GM23248 (cell line): ENCODE measurements at regions not wholly inside any gene's neighbourhood (a gene's known extent, or its start where the extent isn't known, plus 50 kb on each side); places are given as distances from the start of the nearest gene placed in this dataset.

Experiments used
- DNase-seq: peaks from one replicate; pipeline ENCODE4 v3.0.0-alpha.2; 2015
- H2AFZ ChIP-seq: fragments of 200-600 bp; sonication (generic); 2 replicates; pipeline ENCODE4 v1.6.1; 2016; ENCODE audit warnings: antibody characterized with exemption
- H3F3A ChIP-seq: fragments of 200-600 bp; sonication (generic); 2 replicates; pipeline ENCODE4 v1.6.1; 2016; ENCODE audit warnings: mild to moderate bottlenecking, antibody characterized with exemption, mixed run types; ENCODE audit not compliant: insufficient read depth
- H3K27ac ChIP-seq: fragments of 200-600 bp; sonication (generic); 2 replicates; pipeline ENCODE4 v1.5.1; 2016; ENCODE audit warnings: mild to moderate bottlenecking
- H3K27me3 ChIP-seq: fragments of 200-600 bp; sonication (generic); replicated peaks from 2 replicates; pipeline ENCODE4 v1.6.1; 2016; ENCODE audit warnings: mild to moderate bottlenecking; ENCODE audit not compliant: insufficient read depth
- H3K36me3 ChIP-seq: fragments of 200-600 bp; sonication (generic); 2 replicates; pipeline ENCODE4 v1.6.1; 2016; ENCODE audit warnings: low read depth, mild to moderate bottlenecking
- H3K4me1 ChIP-seq: fragments of 200-600 bp; sonication (generic); 2 replicates; pipeline ENCODE4 v1.6.1; 2016; ENCODE audit warnings: mild to moderate bottlenecking; ENCODE audit not compliant: insufficient read depth
- H3K4me2 ChIP-seq: fragments of 200-600 bp; sonication (generic); one replicate; pipeline ENCODE4 v1.6.1; 2016; ENCODE audit warnings: mild to moderate bottlenecking; ENCODE audit not compliant: unreplicated experiment
- H3K4me3 ChIP-seq: fragments of 200-600 bp; sonication (generic); 2 replicates; pipeline ENCODE4 v1.5.1; 2016; ENCODE audit warnings: mild to moderate bottlenecking
- H3K79me2 ChIP-seq: fragments of 200-600 bp; sonication (generic); 2 replicates; pipeline ENCODE4 v1.6.1; 2016; ENCODE audit warnings: mild to moderate bottlenecking; ENCODE audit not compliant: insufficient read depth
- H3K9ac ChIP-seq: fragments of 200-600 bp; sonication (generic); 2 replicates; pipeline ENCODE4 v1.6.1; 2016; ENCODE audit warnings: mild to moderate bottlenecking
- H3K9me2 ChIP-seq: fragments of 200-600 bp; sonication (generic); 2 replicates; pipeline ENCODE4 v1.6.1; 2016; ENCODE audit warnings: mixed run types, mild to moderate bottlenecking, moderate library complexity; ENCODE audit not compliant: insufficient read depth
- H3K9me3 ChIP-seq: fragments of 200-600 bp; sonication (generic); one replicate; pipeline ENCODE4 v1.6.1; 2017; ENCODE audit warnings: low read depth
- H4K20me1 ChIP-seq: fragments of 200-600 bp; sonication (generic); 2 replicates; pipeline ENCODE4 v1.6.0; 2016; ENCODE audit not compliant: insufficient read depth
- EZH2 ChIP-seq: fragments of 200-600 bp; sonication (generic); IDR thresholded peaks from 2 replicates; pipeline ENCODE4 v1.6.1; 2018; ENCODE audit warnings: antibody characterized with exemption, mild to moderate bottlenecking; ENCODE audit not compliant: insufficient read depth, poor library complexity, severe bottlenecking
- EZH2phosphoT487 ChIP-seq: fragments of 200-600 bp; sonication (generic); IDR thresholded peaks from 2 replicates; pipeline ENCODE4 v1.6.1; 2018; ENCODE audit warnings: antibody characterized with exemption, moderate library complexity, mild to moderate bottlenecking, low read depth; ENCODE audit not compliant: insufficient read depth
- WGBS, 2 experiments: methylation state at CpG; one replicate each; pipeline ENCODE4 v1.1.6; 2015 to 2017; ENCODE audit warnings: low lambda C conversion rate in 2 of 2, low coverage in 1 of 2; ENCODE audit errors: missing lambda C conversion rate in 2 of 2; 5-methylcytosine and 5-hydroxymethylcytosine counted together
- in situ Hi-C: fragments of 300-500 bp; cut with MboI; formaldehyde crosslinking; loops from 2 replicates; pipeline ENCODE4 v1.15.0; 2020

- H3K9me3 ChIP-seq, result no peaks in the 10 kb centered on the region
- no peak overlapping the region for H3K27ac ChIP-seq
- no peak for TF ChIP-seq EZH2
- DNase-seq, result no peak
- in situ Hi-C loops, result no loop called here
- no peak overlapping the region for H2AFZ ChIP-seq
- H3K4me2 ChIP-seq, result no peak overlapping the region
- WGBS, 2 experiments, result 5 to 8% methylated on average over 4 of the region's 4 CpGs
- H3K4me3 ChIP-seq, result no peak overlapping the region
- no peaks in the 10 kb centered on the region for H3K79me2 ChIP-seq
- H3K9me2 ChIP-seq, result no peaks in the 10 kb centered on the region
- H3K9ac ChIP-seq, result no peak overlapping the region
- no peaks in the 10 kb centered on the region for H3K27me3 ChIP-seq
- no peaks in the 10 kb centered on the region for H3K36me3 ChIP-seq
- no peaks in the 10 kb centered on the region for H3K4me1 ChIP-seq
- H3F3A ChIP-seq, result no peaks in the 10 kb centered on the region
- no peaks in the 10 kb centered on the region for H4K20me1 ChIP-seq
Measured at GRCh38 chr5:12354686-12355085, 450.4 kb upstream of the CTNND2 start.

GRCh38 chr5:12343558-12343957, 439.3 kb upstream of the CTNND2 start:
- H4K20me1 ChIP-seq, result no peaks in the 10 kb centered on the region
- H3K4me2 ChIP-seq, result no peak overlapping the region
- H2AFZ ChIP-seq, result no peak overlapping the region
- no peaks in the 10 kb centered on the region for H3K4me1 ChIP-seq
- no peaks in the 10 kb centered on the region for H3K36me3 ChIP-seq
- no peaks in the 10 kb centered on the region for H3K27me3 ChIP-seq
- no peak overlapping the region for H3K27ac ChIP-seq
- H3K9me2 ChIP-seq, result no peaks in the 10 kb centered on the region
- no peaks in the 10 kb centered on the region for H3K9me3 ChIP-seq
- no peak overlapping the region for H3K4me3 ChIP-seq
- no peak for DNase-seq
- no peaks in the 10 kb centered on the region for H3F3A ChIP-seq
- H3K9ac ChIP-seq, result no peak overlapping the region
- in situ Hi-C loops, result no loop called here
- no peaks in the 10 kb centered on the region for H3K79me2 ChIP-seq
- WGBS, 2 experiments, result 28 to 30% methylated on average over 3 of the region's 3 CpGs
- no peak for TF ChIP-seq EZH2phosphoT487
- no peak for TF ChIP-seq EZH2

DNA sequence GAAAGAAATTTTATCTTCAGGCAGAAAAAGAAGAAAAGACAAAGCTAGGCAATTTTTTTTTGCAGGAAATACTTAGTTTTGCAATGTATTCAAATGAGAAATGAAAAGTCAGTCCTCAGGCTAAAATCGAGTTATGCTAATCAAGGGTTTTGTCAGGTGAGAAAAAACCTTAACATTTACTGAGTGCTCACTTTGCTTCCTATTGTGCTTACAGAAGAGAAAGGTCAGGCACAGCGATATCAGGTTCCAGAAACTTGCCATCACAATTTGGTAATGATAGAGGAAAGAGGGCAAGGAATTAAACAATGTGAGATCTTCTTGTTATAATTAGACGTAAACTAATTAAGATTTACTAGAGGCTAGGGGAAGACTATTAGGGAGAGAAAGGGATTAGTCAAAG, 431.7 kb upstream of the CTNND2 start:
- Histone ChIP-seq H3K9ac (no peak overlapping the region), H3K4me2 (no peak overlapping the region), H3F3A (no peaks in the 10 kb centered on the region), H3K9me3 (no peaks in the 10 kb centered on the region), H3K27me3 (no peaks in the 10 kb centered on the region), H2AFZ (no peak overlapping the region), H3K4me3 (no peak overlapping the region), H3K9me2 (no peaks in the 10 kb centered on the region), H3K27ac (no peak overlapping the region), H4K20me1 (no peaks in the 10 kb centered on the region), H3K79me2 (no peaks in the 10 kb centered on the region), H3K4me1 (no peaks in the 10 kb centered on the region), H3K36me3 (no peaks in the 10 kb centered on the region)
- 15 to 17% methylated on average over 3 of the region's 3 CpGs for WGBS, 2 experiments
- TF ChIP-seq EZH2 (no peak), EZH2phosphoT487 (no peak)
- no peak for DNase-seq
- in situ Hi-C loops, result no loop called here

GRCh38 chr5:12332480-12332879, 428.2 kb upstream of the CTNND2 start:
- Histone ChIP-seq H3K27ac (no peak overlapping the region), H3F3A (no peaks in the 10 kb centered on the region), H3K9me3 (no peaks in the 10 kb centered on the region), H2AFZ (no peak overlapping the region), H3K79me2 (no peaks in the 10 kb centered on the region), H4K20me1 (no peaks in the 10 kb centered on the region), H3K36me3 (no peaks in the 10 kb centered on the region), H3K4me2 (no peak overlapping the region), H3K27me3 (no peaks in the 10 kb centered on the region), H3K4me3 (no peak overlapping the region), H3K4me1 (no peaks in the 10 kb centered on the region), H3K9ac (no peak overlapping the region), H3K9me2 (no peaks in the 10 kb centered on the region)
- no peak for DNase-seq
- in situ Hi-C loops, result no loop called here
- WGBS, 2 experiments, result 22 to 27% methylated on average over 3 of the region's 3 CpGs
- TF ChIP-seq EZH2, result no peak
- no peak for TF ChIP-seq EZH2phosphoT487

DNA sequence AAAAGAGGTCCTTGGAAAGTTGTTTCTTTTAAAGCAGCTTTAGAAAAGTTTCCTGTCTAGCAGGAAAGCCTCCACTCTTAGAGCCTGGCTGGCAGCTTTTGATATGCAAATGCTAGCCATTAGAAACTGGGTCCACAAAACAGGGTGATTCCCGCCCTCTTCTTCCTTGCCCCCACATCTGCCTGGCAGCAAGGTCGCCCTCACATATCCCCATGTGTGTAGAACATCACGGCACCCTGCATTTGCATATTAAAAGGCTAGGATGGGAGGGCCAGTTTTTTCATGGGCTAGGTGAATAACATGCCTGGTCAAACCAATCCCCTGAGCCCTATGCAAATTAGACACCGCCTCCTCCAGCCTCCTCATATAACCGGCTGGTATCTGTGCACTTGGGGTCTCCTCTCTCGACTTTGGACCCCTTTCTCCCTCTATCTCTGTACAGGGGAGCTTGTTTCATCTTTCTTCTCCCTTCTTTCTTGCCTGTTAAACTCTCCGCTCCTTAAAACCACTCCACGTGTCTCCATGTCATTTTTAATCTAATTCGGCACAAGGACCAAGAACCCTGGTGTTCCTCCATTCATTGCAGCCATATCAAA, 426.8 kb upstream of the CTNND2 start:
- no peak for DNase-seq
- H3K9me2 ChIP-seq, result no peaks in the 10 kb centered on the region
- in situ Hi-C loops, result no loop called here

More for the DNA sequence above, 426.8 kb upstream of the CTNND2 start:
- Histone ChIP-seq H3K79me2 (no peaks in the 10 kb centered on the region), H3F3A (no peaks in the 10 kb centered on the region), H3K4me1 (no peaks in the 10 kb centered on the region), H3K9ac (no peak overlapping the region), H4K20me1 (no peaks in the 10 kb centered on the region), H3K27ac (no peak overlapping the region), H3K36me3 (no peaks in the 10 kb centered on the region), H3K4me3 (no peak overlapping the region), H3K9me3 (no peaks in the 10 kb centered on the region), H2AFZ (no peak overlapping the region), H3K27me3 (no peaks in the 10 kb centered on the region), H3K4me2 (no peak overlapping the region)
- 22 to 31% methylated on average over 9 of the region's 9 CpGs for WGBS, 2 experiments
- TF ChIP-seq EZH2 (no peak), EZH2phosphoT487 (no peak)
